GM12892 (cell line): ENCODE measurements at regions not wholly inside any gene's neighbourhood (a gene's known extent, or its start where the extent isn't known, plus 50 kb on each side); places are given as distances from the start of the nearest gene placed in this dataset.
"Not testable (repeated sequence)": the region's sequence is repeated elsewhere in the genome, so short reads cannot be mapped to it uniquely, and the experiment has no call there.

ENCODE experiments used
- DNase-seq: peaks from one replicate; pipeline ENCODE4 v3.0.0; 2011; ENCODE audit not compliant: insufficient read length
- FAIRE-seq: peaks from 2 replicates; lab custom pipeline; 2011; peaks lifted over from hg19 to GRCh38; lab: Jason Lieb, UNC
- POLR2A ChIP-seq: IDR thresholded peaks from 2 replicates; pipeline ENCODE4 v1.6.1; 2011; ENCODE audit warnings: low read depth, low read length, control low read depth
- POLR2AphosphoS5 ChIP-seq: IDR thresholded peaks from 2 replicates; pipeline ENCODE4 v1.6.1; 2011; ENCODE audit warnings: low read depth, low read length, control low read depth
- TAF1 ChIP-seq: IDR thresholded peaks from 2 replicates; pipeline ENCODE4 v1.6.1; 2011; ENCODE audit warnings: low read depth, mild to moderate bottlenecking, control low read depth, low read length, borderline replicate concordance

GRCh38 chr2:58387701-58388100 is 146.6 kb upstream of the FANCL start:
- FAIRE-seq (no peak), DNase-seq (no peak)
- no peak for TF ChIP-seq TAF1
- no peak for TF ChIP-seq POLR2A
- TF ChIP-seq POLR2AphosphoS5, result no peak

DNA sequence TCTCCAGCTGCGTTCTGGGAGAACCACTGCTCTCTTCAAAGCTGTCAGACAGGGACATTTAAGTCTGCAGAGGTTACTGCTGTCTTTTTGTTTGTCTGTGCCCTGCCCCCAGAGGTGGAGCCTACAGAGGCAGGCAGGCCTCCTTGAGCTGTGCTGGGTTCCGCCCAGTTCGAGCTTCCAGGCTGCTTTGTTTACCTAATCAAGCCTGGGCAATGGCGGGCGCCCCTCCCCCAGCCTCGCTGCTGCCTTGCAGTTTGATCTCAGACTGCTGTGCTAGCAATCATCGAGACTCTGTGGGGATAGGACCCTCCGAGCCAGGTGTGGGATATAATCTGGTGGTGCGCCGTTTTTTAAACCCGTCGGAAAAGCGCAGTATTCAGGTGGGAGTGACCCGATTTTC is 145.8 kb upstream of the FANCL start:
- not testable (repeated sequence) for DNase-seq, FAIRE-seq

GRCh38 chr2:58378152-58378551 is 137.0 kb upstream of the FANCL start:
- no peak for DNase-seq

GRCh38 chr2:58377181-58377580 is 136.1 kb upstream of the FANCL start:
- TF ChIP-seq POLR2AphosphoS5 (no peak), POLR2A (no peak), TAF1 (no peak)
- FAIRE-seq (no peak), DNase-seq (no peak)

More at GRCh38 chr2:58378152-58378551, 137.0 kb upstream of the FANCL start:
- no peak for TF ChIP-seq POLR2AphosphoS5
- TF ChIP-seq POLR2A, result no peak
- no peak for TF ChIP-seq TAF1
- FAIRE-seq, result no peak

GRCh38 chr2:58376592-58376991 is 135.5 kb upstream of the FANCL start:
- TF ChIP-seq POLR2A (no peak), POLR2AphosphoS5 (no peak), TAF1 (no peak)
- DNase-seq (no peak), FAIRE-seq (no peak)

DNA sequence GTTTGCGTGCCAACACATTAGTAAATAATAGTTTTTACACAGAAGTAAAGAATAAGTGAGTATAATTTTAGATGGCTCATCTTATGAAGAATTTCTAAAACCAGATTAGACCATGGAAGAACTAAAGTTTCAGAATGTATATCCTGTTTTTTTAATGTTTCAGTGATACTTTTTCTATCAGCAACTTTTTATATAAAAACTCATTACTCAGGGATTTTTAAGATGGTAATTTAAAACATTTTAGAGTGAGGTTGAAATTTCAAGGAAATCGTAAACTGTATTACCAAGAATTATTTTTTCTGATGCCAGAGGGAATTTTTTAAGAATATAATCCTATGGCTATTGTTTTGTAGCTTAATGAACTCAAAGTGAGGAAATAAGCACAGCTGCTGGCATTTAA is 128.5 kb upstream of the FANCL start:
- TF ChIP-seq POLR2AphosphoS5 (no peak), POLR2A (no peak), TAF1 (no peak)
- DNase-seq (no peak), FAIRE-seq (no peak)

DNA sequence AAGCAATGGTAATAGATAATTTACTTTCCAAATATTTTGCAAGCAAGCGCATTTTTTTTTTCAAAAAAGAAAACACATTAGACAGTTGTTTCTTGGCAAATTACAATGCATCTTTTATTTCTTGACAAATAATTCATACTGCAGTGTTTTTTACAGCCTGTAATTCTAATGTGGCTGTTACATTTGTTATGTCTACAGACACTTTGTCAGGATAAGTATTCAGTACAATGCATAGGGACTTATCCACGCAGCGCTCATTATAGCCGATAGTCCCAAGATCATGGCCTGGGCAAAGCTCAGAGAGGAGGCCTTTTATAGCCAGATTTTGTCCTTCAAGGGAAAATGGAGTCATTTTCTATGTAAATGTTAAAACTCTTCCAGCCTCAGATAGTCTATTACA is 123.0 kb upstream of the FANCL start:
- DNase-seq, result no peak

DNA sequence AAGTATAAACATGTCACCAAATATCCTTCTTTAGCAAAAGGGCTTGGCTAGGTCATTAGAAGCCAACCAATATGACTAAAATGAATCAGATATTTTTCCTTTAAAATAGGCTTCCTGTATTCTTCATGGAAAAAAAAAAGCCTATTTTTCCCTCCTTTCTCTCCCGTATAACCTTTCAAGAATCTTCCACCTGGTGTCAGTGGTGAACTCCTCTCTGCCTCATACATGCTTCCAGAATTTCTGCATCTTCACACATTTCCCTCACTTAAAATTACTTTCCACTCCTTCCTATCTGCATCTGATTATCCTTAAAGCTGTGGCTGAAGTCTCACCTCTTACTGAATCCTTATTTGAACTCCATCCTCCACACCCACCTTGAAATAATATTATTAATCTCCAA is 116.9 kb upstream of the FANCL start:
- FAIRE-seq, result no peak
- TF ChIP-seq POLR2A (no peak), TAF1 (no peak), POLR2AphosphoS5 (no peak)

More for the DNA sequence above, 123.0 kb upstream of the FANCL start:
- no peak for FAIRE-seq
- TF ChIP-seq POLR2AphosphoS5, result no peak
- TF ChIP-seq POLR2A, result no peak
- TF ChIP-seq TAF1, result no peak

GRCh38 chr2:58357521-58357920 is 116.4 kb upstream of the FANCL start:
- DNase-seq, result no peak
- FAIRE-seq, result no peak
- no peak for TF ChIP-seq POLR2AphosphoS5
- no peak for TF ChIP-seq POLR2A
- TF ChIP-seq TAF1, result no peak

More for the DNA sequence above, 116.9 kb upstream of the FANCL start:
- DNase-seq, result no peak

- TF ChIP-seq POLR2AphosphoS5 (no peak), TAF1 (no peak), POLR2A (no peak)
- DNase-seq, result no peak
- no peak for FAIRE-seq
These were observed 113.1 kb upstream of the FANCL start for GRCh38 chr2:58354230-58354629.

DNA sequence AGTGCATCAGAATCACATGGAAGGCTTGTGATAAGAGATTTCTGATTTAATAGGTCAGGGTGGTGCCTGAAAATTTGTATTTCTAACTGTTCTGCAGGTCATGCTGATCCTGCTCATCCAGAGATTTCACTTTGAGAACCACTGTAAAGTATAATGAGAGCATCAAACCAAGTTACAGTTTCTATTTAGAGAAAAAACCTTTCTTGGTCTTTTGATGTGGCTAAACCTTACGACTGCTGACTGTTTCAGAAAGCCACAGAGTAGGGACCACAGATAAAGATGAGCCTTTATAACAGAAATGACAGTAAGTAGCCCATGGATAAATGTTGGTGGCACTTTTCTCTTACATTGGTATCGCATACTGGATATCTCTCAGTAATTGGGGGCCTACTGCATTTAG is 109.4 kb upstream of the FANCL start:
- FAIRE-seq (no peak), DNase-seq (no peak)
- TF ChIP-seq POLR2A (no peak), TAF1 (no peak), POLR2AphosphoS5 (no peak)

- TF ChIP-seq TAF1, result no peak
- TF ChIP-seq POLR2AphosphoS5, result no peak
- TF ChIP-seq POLR2A, result no peak
- no peak for DNase-seq
- FAIRE-seq, result no peak
These were observed 106.7 kb upstream of the FANCL start for GRCh38 chr2:58347810-58348209.

DNA sequence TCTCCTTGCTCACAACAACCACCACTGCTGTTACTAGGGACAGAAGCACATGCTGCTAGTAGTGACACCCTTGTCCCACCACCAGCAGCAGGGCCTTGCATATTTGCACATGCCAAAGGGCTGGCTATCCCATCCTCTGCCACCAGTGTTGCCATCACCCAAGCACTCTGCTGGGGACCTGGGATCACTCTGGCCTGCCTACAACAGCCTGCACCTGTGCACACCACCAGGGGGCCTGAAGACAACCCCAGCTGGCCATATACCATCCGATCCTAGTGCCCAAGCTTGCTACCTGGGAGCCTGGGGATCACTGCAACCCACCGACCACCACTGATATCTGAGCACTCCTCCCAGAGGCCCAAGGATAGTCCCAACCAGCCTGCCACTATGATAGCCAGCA is 99.9 kb upstream of the FANCL start:
- FAIRE-seq (no peak), DNase-seq (no peak)
- TF ChIP-seq POLR2A (no peak), TAF1 (no peak), POLR2AphosphoS5 (no peak)
